NB4 (cell line): ENCODE measurements at regions not wholly inside any gene's neighbourhood (a gene's known extent, or its start where the extent isn't known, plus 50 kb on each side); places are given as distances from the start of the nearest gene placed in this dataset.

Experiments used
- POLR2A ChIP-seq: IDR thresholded peaks from 2 replicates; pipeline ENCODE4 v1.6.1; 2011; ENCODE audit warnings: mild to moderate bottlenecking; ENCODE audit not compliant: insufficient read length; ENCODE audit errors: extremely low read depth
- TF ChIP-seq, protein P1 (sequence below): IDR thresholded peaks from one replicate; pipeline ENCODE4 v1.5.1; 2012; ENCODE audit warnings: low read depth, low read length
- TF ChIP-seq, protein P2 (sequence below): IDR thresholded peaks from 2 replicates; pipeline ENCODE4 v1.6.1; 2011; ENCODE audit warnings: low read depth, low read length

DNA sequence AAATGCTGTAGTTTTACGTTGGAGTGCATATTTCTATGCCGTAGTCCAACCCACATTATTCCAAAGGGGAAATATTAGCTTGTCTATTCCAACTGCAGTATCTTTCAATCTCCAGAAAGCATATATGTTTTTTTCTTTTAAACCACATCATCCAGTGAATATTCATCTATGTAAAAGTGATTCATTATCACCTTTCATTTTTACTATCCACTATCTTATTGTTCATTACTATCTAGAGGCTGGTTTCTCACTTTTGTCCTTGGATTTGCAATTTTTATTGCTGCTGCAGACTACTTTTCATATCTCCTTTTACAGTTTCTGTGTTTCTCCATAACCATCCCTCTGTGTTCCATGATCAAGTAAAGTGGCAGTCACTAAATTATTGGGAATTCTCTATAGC lies 1097.2 kb upstream of the TENM4 start:
- TF ChIP-seq, protein P1, sequence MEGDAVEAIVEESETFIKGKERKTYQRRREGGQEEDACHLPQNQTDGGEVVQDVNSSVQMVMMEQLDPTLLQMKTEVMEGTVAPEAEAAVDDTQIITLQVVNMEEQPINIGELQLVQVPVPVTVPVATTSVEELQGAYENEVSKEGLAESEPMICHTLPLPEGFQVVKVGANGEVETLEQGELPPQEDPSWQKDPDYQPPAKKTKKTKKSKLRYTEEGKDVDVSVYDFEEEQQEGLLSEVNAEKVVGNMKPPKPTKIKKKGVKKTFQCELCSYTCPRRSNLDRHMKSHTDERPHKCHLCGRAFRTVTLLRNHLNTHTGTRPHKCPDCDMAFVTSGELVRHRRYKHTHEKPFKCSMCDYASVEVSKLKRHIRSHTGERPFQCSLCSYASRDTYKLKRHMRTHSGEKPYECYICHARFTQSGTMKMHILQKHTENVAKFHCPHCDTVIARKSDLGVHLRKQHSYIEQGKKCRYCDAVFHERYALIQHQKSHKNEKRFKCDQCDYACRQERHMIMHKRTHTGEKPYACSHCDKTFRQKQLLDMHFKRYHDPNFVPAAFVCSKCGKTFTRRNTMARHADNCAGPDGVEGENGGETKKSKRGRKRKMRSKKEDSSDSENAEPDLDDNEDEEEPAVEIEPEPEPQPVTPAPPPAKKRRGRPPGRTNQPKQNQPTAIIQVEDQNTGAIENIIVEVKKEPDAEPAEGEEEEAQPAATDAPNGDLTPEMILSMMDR, result no peak
- no peak for TF ChIP-seq POLR2A
- TF ChIP-seq, protein P2, sequence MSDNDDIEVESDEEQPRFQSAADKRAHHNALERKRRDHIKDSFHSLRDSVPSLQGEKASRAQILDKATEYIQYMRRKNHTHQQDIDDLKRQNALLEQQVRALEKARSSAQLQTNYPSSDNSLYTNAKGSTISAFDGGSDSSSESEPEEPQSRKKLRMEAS, result no peak
